HG03196 (cell line): ENCODE measurements at regions not wholly inside any gene's neighbourhood (a gene's known extent, or its start where the extent isn't known, plus 50 kb on each side); places are given as distances from the start of the nearest gene placed in this dataset.

Experiments
- ATAC-seq: cut with Tn5 transposase; IDR thresholded peaks from one replicate; pipeline ENCODE4 v1.9.1; 2021; ENCODE audit not compliant: unreplicated experiment

DNA sequence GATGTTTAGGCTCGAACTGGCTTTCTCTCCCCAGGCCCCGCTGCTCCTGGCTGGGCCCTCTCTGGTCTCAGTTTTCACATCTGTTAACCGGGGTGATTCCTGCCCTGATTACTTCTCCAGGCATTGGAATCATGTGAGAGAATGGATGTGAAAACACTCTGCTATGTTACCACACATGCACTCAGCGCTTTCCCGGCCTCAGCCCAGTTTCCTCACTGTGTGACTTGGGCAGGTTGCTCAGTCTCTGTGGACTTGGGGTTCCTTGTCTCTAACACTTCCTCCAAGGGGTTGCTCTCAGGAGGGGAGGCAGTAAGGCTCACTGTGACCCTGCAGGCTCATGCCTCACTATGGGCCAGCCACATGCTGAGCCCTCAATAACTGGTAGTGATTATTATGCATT lies 230.4 kb upstream of the HS6ST1 start:
- no peak for ATAC-seq

DNA sequence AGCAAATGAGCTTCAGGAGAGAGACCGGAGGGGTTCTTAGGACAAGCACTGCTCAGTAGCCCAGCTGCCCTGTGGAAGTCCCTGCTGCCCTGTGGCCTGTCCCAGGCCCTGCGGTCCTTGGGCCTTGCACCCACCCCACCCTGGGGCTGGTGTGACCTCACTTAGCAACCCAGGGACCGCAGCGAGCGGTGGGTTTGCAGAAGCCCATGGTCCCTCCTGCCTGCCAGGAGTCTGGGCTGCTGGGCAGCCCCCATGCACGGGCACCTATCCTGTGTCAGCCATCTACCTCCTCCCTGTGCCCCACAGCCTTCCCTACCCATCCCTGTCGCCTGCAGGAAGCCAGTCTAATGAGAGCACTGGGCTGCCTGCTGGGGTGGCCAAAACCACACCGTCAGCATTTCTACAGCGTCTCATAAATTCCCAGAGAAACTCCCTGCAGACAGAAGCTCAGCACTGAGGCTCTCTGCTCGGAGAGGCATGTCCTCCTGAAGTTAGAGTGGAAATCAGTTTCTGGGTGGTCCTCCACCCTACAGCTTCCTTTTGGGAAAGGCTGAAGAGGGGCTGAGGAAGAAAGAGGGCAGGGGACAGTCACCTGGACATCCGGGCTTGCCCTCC lies 231.1 kb upstream of the HS6ST1 start:
- ATAC-seq: no peak

DNA sequence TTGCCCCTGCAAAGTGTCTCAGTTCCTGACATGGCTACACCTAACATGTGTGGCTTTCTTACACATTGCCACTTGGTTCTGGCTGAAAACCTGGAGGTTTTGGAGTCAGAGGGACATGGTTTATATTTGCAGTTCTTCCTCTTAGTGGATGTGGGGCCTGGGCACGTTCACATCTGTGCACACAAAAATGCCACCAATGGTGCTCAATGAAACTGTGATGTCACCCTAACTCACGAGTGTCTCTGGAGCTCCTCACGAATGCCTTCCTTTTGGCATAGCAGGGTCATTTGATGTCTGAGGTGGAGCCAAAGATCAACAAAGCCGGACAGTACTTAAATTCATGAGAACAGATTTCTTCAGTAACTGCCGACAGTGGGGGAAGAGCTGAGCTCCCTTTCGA lies 231.7 kb upstream of the HS6ST1 start:
- no peak for ATAC-seq

DNA sequence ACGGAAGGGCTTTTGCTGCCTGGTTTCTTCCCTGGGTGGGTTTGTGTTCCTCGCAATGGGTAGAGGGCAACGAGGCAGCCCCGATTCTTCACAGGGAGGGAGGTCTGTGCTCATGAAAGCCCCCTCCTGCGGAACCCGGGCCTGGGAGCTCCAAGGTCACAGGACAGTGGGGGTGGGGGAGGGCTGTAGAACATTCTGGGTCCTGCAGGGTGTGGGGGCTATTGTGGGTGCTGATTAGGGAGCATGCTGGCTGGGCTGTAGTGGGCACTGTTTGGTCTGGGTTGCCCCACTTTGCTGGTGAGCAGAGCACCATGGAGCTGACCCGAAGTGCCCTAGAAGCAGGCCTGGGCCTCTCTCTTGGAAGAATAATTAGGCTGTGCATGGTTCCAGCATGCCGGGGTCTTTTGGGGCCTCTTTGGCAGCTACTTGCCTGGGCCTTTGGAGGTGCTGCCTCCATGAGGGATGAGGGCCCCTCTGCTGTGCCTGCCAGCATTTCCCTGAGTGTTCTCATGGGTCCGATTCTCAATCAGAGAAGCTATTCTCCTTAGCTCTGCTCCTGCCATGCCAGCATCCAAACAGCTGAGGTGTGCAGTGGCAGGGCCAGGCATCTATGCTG lies 232.2 kb upstream of the HS6ST1 start:
- ATAC-seq: no peak

DNA sequence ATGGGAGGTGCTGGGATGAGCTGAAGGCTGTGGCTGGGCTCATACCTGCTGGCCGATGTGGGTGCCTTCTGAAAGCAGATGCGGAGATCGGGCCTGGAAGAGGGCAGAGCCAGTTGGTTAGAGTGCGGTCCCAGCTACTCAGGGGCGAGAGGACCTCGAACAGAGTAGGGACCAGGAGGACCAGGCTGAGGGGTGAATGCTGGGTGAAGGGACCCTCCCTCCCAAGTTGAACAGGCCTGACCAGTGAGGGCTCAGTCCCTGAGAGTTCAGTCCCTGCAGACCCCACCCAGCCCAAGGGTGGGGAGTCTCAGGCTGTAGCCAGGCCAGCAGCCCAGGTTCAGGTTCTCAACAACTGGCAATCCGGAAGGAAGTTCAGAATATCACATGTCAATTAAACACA lies 232.8 kb upstream of the HS6ST1 start:
- ATAC-seq: no peak

DNA sequence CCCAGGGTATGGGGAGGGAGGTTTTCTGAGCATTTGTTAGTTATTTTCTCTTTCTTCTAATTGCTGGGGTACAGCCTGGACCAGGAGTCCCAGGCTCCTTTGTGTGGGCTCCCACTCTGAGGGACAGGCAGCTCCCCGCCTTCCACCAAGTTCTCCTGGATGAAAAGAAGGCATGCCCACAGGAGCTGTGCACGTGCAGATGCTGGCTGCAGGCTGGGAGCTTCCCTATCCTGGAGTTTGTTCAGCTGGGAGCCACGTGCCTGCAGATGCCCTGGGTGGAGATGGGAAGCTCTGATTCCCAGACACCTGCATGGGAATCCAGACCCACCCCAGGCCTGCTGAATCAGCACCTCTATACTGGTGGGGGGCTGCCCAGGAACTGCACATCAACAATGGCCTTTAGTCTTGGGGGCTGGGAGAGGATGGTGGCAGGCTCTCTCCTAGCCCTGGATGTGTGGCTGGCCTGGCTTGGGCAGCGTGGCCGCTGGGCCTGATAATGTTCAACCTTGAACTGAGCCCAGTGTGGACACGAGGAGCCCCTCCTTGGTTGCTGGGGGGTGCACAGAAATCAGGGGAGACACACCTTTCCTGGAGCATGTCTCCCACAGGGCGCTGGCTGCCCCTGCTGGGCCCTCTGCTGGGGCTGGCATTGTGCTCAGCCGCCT lies 233.6 kb upstream of the HS6ST1 start:
- ATAC-seq: no peak

DNA sequence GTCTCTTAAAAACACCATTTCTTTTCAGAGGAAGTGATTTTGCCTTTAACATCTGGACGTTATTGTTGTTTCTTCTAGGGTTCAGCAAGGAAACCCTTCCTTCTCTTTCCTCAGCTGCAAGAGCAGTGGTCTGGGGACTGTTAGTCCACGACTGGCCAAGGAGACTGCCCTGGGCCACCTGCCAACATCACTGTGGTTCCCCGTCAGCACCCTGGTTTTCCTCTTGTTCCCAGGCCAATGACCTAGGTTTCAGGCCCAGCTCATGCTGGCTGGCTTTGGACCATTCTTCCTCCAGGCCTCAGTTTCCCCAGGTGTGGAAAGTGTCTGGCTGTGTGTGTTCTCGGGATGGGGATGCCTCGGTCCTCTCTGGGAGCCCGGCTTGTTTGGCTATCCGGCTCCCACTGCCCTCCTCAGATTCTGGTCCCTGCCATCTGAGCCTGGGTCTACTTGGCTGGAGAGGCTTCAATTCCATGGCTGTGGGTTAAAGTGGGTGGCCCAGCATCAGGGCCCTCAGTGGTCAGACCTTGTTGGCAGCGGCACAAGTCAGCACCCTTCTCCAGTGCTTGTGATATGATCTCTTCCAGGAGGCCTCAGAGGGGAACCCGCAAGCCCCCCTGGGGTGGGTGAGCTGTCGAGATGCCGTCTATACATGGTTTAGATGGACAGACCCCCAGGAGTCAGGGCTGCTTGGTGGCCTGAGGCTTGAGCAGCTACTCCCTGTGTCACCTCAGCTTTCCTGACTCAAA lies 234.3 kb upstream of the HS6ST1 start:
- ATAC-seq: no peak

DNA sequence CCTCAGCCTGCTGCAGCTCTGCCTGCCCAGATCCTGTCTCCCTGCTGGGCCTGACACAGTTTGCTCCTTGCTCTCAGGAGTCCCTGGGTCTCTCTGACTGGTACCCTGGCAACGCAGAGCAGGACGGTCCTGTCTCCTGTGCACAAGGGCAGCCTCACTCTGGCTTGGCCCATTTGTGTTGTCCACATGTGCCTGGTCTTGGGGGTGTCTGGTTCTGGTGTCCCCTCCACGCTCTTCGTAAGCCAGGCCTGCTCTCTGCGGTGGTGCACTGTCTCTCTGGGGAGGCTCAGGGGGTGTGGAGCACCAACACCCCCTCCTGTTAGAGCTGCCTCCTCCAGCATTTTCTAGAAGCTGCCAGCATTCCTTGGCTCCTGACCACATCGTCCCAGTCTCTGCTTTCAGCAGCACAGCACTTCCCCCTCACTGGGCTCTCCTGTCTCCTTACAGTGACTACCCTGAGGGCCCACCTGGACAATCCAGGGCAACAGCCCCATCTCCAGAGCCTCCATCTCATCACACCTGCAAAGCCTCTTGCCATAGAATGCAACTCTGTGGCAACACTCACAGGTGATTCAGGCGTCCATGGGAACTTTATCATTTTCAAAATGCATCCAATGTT lies 235.6 kb upstream of the HS6ST1 start:
- no peak for ATAC-seq

DNA sequence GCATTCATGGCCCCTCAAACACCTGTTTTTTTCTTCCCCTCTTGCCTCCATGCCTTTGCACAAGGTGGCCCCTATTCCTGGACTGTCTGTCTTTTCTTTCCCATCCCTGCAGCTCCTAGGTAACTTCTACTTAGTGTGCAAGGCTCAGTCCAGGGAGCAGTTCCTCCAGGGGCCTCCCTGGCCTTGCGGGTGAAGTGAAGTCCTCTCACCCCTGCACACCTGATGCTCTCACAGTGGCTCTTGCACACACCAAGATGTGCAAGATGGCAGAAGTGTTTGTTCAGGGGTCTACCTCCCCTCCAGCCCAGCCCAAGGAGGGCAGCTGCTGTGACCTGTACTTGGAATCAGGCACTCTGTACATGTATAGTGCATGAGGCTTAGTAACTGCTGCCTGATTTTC lies 236.8 kb upstream of the HS6ST1 start:
- no peak for ATAC-seq

DNA sequence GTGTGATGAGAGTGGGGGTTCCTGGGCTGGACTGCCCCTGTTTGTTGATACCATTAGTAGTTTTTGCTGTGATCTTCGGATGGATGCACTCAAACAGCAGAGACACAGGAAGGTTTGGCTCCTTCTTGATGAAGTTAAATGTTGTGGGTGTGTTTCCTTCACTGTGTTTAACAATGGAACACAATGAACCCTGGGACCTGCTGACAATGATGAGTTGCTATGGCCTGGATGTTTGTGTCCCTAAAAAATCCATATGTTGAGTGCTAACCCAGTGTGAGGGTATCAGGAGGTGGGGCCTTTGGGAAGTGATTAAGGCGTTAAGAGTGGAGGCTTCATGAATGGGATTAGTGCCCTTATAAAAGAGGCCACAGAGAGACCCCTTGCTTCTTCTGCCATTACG lies 237.4 kb upstream of the HS6ST1 start:
- ATAC-seq: no peak

DNA sequence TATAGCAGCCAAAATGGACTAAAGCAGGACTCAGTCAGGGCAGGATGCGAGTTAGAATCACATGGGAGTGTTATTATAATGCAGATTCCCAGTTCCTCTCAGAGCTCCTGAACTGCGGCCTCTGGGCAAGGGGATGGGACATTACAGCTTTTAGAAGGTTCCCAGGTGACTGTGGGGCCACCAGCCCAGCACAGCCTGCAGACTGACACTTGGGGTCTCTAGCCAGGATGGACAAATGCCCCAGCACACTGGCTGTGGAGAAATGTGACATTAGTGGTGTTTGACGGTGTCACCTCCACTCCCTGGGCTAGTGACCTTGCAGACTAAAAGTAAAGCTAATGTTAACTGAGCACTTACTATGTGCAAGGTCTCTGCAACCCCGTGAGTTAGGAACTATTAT lies 238.0 kb upstream of the HS6ST1 start:
- no peak for ATAC-seq

DNA sequence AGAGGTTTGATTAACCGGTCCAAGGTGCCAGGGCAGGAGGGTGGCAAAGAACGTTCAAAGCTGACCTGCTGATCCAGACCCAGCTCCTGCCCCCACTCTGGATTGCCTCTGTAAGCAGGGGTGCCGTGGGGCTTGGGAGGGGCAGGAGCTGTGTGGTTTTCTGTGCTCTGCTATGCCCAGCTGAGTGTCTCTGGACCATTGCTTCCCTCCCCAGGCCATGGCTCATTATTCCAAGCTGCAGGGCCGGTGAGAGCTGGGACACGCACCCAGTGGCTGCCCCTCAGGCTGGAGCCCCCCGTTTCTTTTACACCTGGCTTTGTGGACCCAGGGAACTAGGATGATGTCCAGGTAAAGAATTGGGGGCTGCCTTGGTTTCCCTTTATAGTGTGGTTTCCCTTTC lies 238.4 kb upstream of the HS6ST1 start:
- ATAC-seq: no peak

DNA sequence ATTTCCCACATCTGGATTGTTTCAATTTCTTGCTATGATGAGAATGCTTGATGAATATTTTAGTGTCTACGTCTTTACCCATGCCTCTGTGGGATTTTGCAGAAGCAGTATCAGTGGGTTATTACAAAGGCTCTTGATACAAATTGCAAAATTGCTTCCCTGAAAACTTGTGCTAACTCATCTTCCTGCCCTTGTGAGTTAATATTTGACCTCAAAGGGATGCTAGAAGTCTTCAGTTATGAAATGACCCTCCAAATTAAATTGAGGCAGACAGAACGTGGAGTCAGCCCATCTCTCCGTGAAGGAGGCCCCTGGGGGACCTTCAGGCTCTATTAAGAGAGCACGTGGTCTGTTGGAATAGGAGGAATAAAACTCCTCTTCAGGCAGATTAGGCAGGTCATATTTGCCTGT lies 239.2 kb upstream of the HS6ST1 start:
- no peak for ATAC-seq

DNA sequence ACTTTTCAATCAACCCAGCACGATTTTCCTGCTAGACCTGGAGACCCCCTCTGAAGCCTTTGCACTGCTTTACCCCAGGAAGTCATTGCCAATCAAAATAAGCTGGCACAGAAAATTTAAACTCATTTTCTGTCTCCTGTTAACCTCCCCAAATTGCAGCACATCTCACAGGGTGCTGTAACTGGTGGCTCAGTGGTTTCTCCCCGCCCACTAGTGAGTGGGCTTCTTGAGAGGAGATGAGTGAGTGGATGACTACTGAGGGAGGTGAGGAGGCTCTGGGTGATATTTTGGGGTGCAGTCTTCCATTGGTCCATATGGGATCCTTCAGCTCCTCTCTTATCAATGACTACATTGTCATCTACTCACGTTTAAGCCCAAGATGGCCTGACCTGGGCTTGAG lies 239.8 kb upstream of the HS6ST1 start:
- ATAC-seq: no peak

DNA sequence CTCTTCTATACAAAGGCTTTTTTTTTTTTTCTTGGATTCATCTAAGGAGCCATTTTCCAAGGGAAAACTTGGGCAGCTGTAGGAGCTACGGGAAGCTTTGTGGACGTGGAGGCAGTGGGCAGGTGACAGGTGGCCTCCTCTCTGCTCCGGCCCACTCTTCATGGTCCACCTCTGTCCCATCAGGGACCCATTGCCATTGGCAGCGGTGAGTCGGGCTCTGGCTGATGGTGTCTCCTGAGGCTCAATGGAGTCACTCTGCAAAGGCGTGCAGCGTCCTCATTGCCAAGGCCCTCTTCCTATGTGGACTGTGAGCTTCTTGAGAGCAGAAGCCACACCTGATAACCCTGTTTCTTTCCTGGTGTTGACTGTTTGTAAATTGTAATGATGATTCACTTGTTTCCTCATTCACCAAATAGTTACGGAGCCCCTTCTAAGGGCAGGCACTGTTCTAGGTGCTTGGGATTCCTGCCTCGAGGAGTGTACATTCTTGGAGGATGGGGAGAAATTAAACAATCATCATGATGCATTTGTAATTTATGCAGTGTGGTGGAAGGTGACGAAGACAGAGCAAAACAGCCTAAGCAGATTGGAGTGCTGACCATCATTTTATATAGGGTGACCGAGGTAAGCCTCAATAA lies 240.3 kb upstream of the HS6ST1 start:
- ATAC-seq: no peak

DNA sequence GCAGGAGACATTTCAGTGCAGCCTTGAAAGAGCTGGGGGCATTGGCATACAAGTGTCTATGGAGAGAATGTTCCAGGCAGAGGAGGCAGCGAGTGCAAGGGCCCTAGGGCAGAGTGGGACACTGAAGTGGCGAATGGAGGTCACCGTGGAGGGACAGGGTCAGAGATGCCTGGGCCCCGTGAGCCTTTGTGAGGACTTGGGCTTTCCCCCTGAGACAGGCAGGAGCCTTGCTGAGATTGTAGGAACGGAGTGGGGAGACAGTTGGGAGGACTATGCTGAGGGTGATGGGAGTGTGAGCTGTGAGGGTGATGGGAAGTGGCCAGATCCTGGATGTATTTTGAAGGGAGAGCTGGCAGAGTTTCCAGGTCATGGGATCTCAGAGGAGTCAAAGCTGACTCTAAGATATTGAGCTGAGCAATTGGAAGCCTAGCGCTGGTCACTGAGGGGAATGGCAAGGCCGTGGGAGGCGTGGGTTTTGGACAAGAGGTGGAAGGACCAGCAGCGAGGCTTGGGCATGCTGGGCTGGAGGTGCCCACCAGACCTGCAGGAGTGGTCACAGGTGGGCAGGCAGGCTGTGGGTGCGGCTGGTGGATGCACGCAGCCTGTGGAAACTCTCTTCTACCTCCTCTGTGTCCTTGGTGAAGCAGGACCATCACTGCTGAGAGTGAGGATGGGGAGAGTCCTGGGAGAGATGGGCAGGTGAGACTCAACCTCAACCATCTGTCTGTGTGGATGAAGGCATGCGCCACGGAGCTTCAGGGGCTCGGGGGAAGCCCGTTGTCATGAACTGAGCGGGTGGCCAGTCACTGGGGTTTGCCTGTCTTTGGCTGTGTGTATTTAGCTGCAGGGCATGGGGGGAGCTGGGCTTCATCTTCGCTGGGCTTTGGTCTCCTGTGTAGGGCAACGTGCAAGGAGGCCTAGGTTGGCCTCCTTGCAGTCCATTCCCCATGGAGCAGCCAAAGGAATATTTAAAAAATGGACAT lies 241.2 kb upstream of the HS6ST1 start:
- no peak for ATAC-seq

DNA sequence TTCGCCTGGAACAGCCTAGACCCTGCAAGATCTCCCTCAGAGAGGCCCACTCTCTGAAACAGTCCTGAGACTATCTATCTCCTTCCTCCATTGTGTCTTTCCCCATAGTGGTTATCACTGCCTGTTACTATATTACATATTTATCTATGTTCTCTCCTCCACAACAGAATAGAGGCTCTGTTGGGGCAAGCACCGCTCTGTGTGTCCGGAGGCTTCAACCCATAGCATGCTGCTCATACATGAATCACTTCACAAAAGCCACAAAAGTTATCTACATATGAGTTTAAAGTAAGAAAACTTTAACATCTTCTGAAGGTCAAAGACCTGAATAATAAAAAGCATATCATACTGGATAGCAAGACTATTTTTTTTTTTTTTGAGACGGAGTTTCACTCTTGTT lies 242.1 kb upstream of the HS6ST1 start:
- no peak for ATAC-seq

DNA sequence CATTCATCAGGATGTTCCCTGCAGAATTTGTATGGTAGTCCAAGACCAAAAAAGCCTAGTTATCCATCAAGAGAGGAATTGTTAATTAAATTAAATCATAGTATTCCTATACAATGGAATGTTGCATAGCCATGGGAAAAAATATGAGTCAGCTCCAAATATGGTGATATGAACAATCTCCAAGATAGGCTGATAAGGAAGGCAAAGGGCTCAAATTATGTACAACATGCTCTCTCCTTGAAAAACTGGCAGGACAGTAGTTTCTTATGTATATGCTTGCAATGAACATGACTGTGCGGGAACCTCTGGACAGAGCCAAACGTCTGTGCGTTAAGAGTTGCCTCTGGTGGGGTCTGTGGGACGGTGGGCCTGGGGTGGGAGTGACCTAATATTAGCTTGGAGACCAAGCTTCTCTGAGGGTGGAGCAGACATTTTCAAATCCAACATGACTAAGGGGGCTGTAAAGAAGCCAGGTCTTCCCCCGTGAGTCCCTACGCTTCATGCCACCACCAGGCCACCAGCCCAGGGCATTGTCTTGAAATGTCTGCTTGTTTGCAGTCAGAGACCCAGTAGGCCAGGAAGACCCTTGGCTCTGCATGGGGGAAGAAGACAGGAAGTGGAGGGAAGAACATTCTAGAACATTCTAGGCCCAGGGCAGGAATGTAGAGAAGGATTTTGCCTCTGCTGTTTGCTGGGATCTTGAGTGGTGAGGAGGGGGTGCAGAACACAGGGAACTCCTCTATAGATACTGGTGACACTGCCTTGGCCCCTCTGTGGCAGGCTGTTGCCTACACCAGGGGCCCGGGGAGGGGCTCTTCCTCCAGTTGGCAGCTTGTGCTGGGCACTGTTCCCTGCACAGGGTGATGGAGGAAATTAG lies 244.0 kb upstream of the HS6ST1 start:
- ATAC-seq: no peak

DNA sequence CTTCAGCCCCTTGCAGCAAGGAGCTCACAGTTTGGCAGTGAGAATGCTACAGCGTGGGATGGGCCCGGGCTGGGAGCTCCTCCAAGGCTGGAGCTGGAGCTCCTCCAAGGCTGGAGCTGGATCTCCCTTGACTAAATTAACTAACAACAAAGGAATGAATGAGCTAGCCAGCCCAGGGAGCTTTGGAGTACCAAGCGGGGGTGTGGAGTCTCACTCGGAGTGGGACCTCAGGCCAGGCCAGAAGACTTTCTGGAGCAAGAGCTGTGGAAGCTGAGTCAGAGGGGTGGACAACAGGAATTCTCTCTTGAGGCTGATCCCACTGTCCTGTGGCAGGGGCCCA lies 244.7 kb upstream of the HS6ST1 start:
- ATAC-seq: no peak
